GM12873 (cell line): ENCODE measurements at regions not wholly inside any gene's neighbourhood (a gene's known extent, or its start where the extent isn't known, plus 50 kb on each side); places are given as distances from the start of the nearest gene placed in this dataset.

Source experiments
- CTCF ChIP-seq: IDR thresholded peaks from 2 replicates; pipeline ENCODE4 v1.5.1; 2012; ENCODE audit warnings: low read depth, mild to moderate bottlenecking, moderate library complexity, low read length, control low read depth; ENCODE audit not compliant: insufficient read depth; ENCODE audit errors: missing control alignments

GRCh38 chr2:215831296-215831913, 181.9 kb downstream of the MREG start:
- no peak for TF ChIP-seq CTCF

GRCh38 chr2:215830304-215830703, 183.0 kb downstream of the MREG start:
- TF ChIP-seq CTCF: no peak

- TF ChIP-seq CTCF: peak; percentile 6
Observed at GRCh38 chr2:215829261-215829660, 184.1 kb downstream of the MREG start.

GRCh38 chr2:215828528-215829184, 184.7 kb downstream of the MREG start:
- peak; percentile 79 for TF ChIP-seq CTCF

- no peak for TF ChIP-seq CTCF
Observed at GRCh38 chr2:215826838-215827441, 186.4 kb downstream of the MREG start.

- no peak for TF ChIP-seq CTCF
Observed at GRCh38 chr2:215826376-215826775, 187.0 kb downstream of the MREG start.

- TF ChIP-seq CTCF: no peak
Observed at GRCh38 chr2:215825707-215826106, 187.6 kb downstream of the MREG start.
